AG08395 (cell line): ENCODE measurements at regions not wholly inside any gene's neighbourhood (a gene's known extent, or its start where the extent isn't known, plus 50 kb on each side); places are given as distances from the start of the nearest gene placed in this dataset.
"Not testable (repeated sequence)": the region's sequence is repeated elsewhere in the genome, so short reads cannot be mapped to it uniquely, and the experiment has no call there.

Experiments
- DNase-seq: peaks from one replicate; pipeline ENCODE4 v3.0.0; 2012; ENCODE audit warnings: mixed read lengths, low spot score

DNA sequence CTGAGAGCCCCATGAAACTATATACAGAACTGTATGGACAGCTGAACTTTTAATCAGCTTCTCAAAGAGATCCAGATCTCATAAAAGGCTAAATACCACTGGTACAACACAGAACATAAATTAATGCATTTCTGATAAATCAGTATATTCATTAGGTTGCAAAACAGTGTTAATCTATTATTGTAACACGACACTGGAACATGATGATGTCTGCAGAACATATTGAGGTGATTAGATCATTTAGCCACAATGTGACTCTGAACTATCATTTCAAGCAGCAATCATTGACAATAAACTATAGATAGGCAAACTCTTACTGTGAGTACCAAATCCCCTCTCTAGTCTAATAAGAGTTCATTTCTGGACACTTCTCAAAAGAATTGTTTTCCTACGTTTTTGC lies 50.3 kb downstream of the GASK1B start:
- DNase-seq: no peak

GRCh38 chr4:158121161-158121579 lies 51.7 kb downstream of the GASK1B start:
- DNase-seq: peak; percentile 88

DNA sequence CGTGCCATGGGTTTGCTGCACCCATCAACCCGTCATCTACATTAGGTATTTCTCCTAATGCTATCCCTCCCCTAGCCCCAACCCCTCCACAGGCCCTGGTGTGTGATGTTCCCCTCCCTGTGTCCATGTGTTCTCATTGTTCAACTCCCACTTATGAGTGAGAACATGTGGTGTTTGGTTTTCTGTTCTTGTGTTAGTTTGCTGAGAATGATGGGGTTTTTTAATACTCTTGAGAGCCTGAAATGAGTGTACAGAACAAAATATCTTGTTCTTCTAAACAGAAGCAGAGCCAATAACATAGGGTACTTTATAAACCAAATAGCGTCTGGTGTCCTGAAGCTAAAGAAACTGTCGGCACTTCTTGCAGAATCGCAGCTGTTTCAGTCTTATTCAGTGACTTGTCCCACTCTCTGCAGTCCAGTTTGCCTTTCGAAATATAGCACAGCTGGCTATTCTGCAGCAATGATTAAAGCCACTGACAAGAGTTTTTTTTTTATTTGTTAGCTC lies 52.1 kb downstream of the GASK1B start:
- peak; percentile 27 for DNase-seq

DNA sequence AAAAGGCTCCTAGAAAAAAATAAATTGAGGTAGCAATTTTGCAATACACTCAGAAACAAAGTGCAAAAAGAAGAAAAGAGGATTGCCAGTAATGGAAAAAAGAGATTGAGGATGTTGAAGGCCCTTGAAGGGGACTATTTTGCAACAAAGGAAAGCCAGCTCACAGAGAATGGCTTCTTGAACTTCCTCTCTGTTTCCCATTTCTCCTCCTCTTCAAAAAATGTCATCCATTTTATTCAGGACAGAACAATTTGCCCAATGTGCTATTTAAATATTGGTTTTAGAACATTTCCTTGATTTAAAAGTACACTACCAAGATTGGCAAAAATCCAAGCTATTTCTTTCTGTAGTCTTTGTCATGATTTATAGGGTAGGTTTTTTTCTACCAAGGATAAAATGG lies 60.2 kb downstream of the GASK1B start:
- no peak for DNase-seq

GRCh38 chr4:158111241-158111640 lies 61.6 kb downstream of the GASK1B start:
- no peak for DNase-seq

GRCh38 chr4:158102904-158103303 lies 69.9 kb downstream of the GASK1B start:
- DNase-seq: no peak

DNA sequence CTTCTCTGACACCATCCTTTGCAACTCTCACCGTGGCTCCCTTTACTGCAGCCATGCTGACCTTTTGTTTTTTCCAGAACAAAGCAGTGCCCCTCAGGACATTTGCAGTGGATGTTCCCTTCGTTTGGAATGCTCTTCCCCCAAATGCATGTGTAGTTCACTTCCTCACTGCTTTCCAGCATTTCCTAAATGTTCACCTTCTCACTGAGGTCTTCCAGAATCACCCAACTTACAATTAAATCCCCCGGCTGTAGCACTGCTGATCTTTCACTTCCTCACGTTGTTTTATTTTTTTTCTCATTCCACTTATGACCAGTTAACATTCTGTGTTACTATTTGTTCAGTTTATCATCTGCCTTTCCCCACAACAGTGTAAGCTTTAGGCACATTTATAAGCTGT lies 73.1 kb downstream of the GASK1B start:
- DNase-seq: no peak

DNA sequence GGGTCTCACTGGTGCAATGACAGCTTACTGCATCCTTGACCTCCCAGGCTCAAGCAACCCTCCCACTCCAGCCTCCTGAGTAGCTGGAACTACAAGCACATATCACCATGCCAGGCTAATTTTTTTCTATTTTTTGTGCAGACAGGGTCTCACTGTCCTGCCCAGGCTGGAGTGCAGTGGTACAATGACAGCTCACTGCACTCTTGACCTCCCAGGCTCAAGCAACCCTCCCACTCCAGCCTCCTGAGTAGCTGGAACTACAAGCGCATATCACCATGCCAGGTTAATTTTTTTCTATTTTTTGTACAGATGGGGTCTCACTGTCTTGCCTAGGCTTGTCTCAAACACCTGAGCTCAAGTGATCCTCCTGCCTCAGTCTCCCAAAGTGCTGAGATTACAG lies 74.0 kb downstream of the GASK1B start:
- DNase-seq: no peak

GRCh38 chr4:158094413-158095134 lies 78.3 kb downstream of the GASK1B start:
- DNase-seq: no peak

DNA sequence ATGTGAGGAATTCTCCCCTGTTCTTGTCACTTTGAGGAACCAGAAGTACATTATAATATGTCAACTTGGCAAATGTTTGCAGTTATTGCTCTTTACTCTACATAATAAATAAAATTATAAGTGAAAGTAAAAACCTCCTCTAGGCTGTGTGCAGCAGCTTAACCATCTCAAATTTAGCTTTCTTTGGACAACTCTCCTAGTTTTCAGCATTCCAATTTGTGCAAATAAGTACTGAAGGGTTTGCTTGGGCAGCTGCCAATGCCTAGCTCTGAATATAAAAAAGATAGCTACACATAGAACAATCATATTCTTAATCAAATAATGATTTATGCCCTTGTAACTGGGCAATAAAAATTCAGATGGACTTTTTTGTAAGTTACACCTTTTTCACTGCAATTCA lies 82.5 kb downstream of the GASK1B start:
- DNase-seq: no peak

- not testable (repeated sequence) for DNase-seq
Measured at GRCh38 chr4:158089897-158090296, 82.9 kb downstream of the GASK1B start.

DNA sequence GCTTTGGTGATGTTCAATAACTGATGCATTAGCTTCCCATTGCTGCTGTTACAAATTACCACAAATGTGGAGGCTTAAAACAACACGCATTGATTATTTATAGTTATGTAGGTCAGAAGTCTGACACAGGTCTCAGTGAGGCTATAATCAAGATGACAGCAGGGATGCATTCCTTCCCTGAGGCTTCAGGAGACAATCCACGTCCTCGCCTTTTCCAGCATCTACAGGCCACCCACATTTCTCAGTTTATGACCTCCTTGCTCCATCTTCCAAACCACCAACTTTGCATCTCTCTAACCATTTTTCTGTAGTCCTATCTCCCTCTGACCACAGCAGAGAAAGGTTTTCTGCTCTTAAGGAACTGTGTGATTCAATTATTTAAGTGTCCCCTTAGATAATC lies 92.5 kb downstream of the GASK1B start:
- DNase-seq: peak; percentile 5

- DNase-seq: peak; percentile 12
Measured at GRCh38 chr4:158079661-158080060, 93.2 kb downstream of the GASK1B start.

DNA sequence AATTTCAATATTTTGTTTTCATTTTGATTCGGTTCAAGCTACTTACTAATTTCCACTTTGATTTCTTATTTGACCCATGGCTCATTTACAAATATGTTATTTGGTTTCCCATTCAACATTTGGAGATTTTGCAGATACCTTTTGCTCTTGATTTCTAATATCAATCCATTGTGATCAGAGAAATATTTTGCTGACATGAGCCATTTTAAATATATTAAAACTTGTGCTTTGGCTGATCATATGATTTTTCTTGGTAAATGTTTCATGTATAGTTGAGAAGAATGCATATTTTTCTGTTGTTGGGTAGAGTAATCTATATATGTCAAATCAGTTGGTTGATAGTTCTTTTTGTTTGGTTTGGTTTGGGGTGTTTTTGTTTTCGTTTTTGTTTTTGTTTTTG lies 95.0 kb downstream of the GASK1B start:
- no peak for DNase-seq

GRCh38 chr4:158074851-158075250 lies 98.0 kb downstream of the GASK1B start:
- DNase-seq: no peak

DNA sequence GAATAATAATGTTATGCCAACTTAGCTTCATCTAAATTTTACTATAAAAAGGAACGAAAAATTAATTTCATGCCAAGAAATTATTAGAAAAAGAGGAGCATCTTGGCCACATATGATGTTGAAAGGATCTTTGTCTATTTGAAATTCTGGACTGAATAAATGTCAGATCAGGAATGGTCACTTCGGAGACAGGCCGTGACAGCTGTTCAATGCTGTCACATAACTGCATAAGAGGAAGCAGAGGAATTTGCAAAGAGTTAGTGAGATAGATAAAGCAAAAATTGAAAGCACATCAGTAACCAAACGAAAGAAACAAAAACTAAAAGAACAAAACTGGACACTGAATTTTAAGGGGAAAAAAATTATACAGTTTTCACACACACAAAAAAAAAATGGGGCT lies 100.9 kb downstream of the GASK1B start:
- no peak for DNase-seq

DNA sequence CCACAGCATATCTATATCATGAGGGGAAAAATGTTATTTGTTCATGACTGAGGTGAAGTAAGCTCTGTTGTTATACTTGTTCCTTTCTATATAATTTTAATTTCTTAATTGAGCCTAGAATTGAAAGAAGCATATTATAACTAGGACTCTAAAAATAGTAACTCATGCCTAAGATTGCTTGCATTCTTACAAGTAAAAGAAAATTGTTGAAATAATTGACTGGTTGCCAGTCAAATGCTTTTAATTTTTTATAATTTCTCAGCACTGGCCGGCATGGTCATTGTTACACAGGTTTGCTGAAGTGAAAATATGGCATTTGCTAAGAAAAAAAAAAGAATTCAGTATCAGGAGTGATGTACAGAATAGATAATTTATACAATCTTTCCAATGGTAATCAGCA lies 104.8 kb downstream of the GASK1B start:
- no peak for DNase-seq

GRCh38 chr4:158067646-158068045 lies 105.2 kb downstream of the GASK1B start:
- DNase-seq: peak; percentile 15

GRCh38 chr4:158065603-158066002 lies 107.2 kb downstream of the GASK1B start:
- DNase-seq: no peak

DNA sequence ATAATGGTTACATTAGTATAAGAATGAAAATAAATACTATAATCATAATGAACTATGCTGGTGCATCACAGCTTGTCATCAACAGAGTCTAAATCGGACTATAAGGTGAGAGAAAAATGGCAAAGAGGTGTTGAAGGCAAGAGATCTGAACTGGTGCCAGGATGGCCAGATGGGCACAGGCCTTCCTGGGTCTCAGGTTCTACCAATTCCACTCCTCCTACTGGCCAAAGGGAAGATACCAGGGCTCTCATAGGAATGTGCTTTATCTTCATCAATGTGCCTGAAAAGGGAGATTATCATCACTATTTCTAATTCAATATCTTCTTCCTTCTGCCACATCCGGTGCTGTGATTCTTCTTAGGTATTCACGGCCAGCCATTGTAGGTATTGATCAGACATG lies 107.6 kb downstream of the GASK1B start:
- DNase-seq: no peak

- no peak for DNase-seq
Measured at GRCh38 chr4:158056689-158057245, 116.1 kb downstream of the GASK1B start.

GRCh38 chr4:158055668-158056067 lies 117.2 kb downstream of the GASK1B start:
- no peak for DNase-seq

GRCh38 chr4:158053801-158054200 lies 119.0 kb downstream of the GASK1B start:
- no peak for DNase-seq

GRCh38 chr4:158053086-158053485 lies 119.7 kb downstream of the GASK1B start:
- no peak for DNase-seq
